A549 (cell line): ENCODE measurements at regions not wholly inside any gene's neighbourhood (a gene's known extent, or its start where the extent isn't known, plus 50 kb on each side); places are given as distances from the start of the nearest gene placed in this dataset.

ENCODE experiments used
- CTCF ChIP-seq: fragments of >200 bp; sonication (Bioruptor Twin); formaldehyde crosslinking; IDR thresholded peaks from 3 replicates; pipeline ENCODE4 v1.5.1; 2016
- EP300 ChIP-seq, 2 experiments: fragments of >200 bp; sonication (Bioruptor Twin); formaldehyde crosslinking; IDR thresholded peaks; 2 replicates in 1 of 2; 3 replicates in 1 of 2; pipeline ENCODE4 v1.6.1; 2016 to 2017
- MAX ChIP-seq: IDR thresholded peaks from 2 replicates; pipeline ENCODE4 v1.6.1; 2012
- PBX3 ChIP-seq: IDR thresholded peaks from 2 replicates; pipeline ENCODE4 v1.6.1; 2012
- POLR2A ChIP-seq: IDR thresholded peaks from 2 replicates; pipeline ENCODE4 v1.6.1; 2012; ENCODE audit warnings: mild to moderate bottlenecking, low read length
- USF2 ChIP-seq: fragments of 450-650 bp; IDR thresholded peaks from 2 replicates; pipeline ENCODE4 v1.6.1; 2014; ENCODE audit warnings: antibody characterized with exemption

GRCh38 chr2:186426153-186427016 is 59.7 kb upstream of the ZC3H15 start:
- TF ChIP-seq USF2 (no peak), CTCF (no peak), PBX3 (no peak), EP300 (IDR thresholded peaks at IDR 0.05) (no peak), MAX (no peak), POLR2A (no peak)
